Right renal pelvis (tissue), 4 donors: ENCODE measurements at regions not wholly inside any gene's neighbourhood (a gene's known extent, or its start where the extent isn't known, plus 50 kb on each side); places are given as distances from the start of the nearest gene placed in this dataset.
"Not testable (repeated sequence)": the region's sequence is repeated elsewhere in the genome, so short reads cannot be mapped to it uniquely, and the experiment has no call there.

Experiments
- DNase-seq, 4 donors: peaks; one replicate each; pipeline ENCODE4 v3.0.0-alpha.2; 2013; ENCODE audit warnings: low read depth in 4 of 4, low spot score in 3 of 4, missing footprints in 1 of 4

- no peak for DNase-seq
These were observed 67.5 kb upstream of the CPSF6 start for GRCh38 chr12:69171881-69172280.

GRCh38 chr12:69172491-69172890, 66.9 kb upstream of the CPSF6 start:
- DNase-seq: no peak

GRCh38 chr12:69173368-69173767, 66.0 kb upstream of the CPSF6 start:
- DNase-seq: no peak

- no peak for DNase-seq
These were observed 59.6 kb upstream of the CPSF6 start for GRCh38 chr12:69179786-69180185.

GRCh38 chr12:69187572-69187971, 51.8 kb upstream of the CPSF6 start:
- DNase-seq: not testable (repeated sequence)

GRCh38 chr12:69189378-69189978, 49.9 kb upstream of the CPSF6 start:
- DNase-seq: no peak
